Gastrocnemius medialis (tissue), 4 donors: ENCODE measurements at regions not wholly inside any gene's neighbourhood (a gene's known extent, or its start where the extent isn't known, plus 50 kb on each side); places are given as distances from the start of the nearest gene placed in this dataset.

Experiments used
- CTCF ChIP-seq, 5 experiments: fragments of 450-650 bp in 3 of 5; fragments of 200-600 bp in 2 of 5; sonication (generic) in 2 of 5; IDR thresholded peaks in 4 of 5; conservative IDR thresholded peaks in 1 of 5; 1 replicate in 4 of 5; 2 replicates in 1 of 5; pipeline ENCODE4 v1.5.1; 2016 to 2019; ENCODE audit warnings: antibody characterized with exemption in 5 of 5, mild to moderate bottlenecking in 3 of 5, moderate library complexity in 3 of 5
- POLR2A ChIP-seq, 2 donors: fragments of 450-650 bp; IDR thresholded peaks; one replicate each; pipeline ENCODE4 v1.6.1; 2017; ENCODE audit warnings: antibody characterized with exemption in 2 of 2, mild to moderate bottlenecking in 2 of 2, moderate library complexity in 2 of 2

GRCh38 chr6:115511771-115512170 lies 548.9 kb downstream of the FRK start:
- TF ChIP-seq CTCF (IDR thresholded peaks at IDR 0.05 in 4 of 5, conservative IDR thresholded peaks at IDR 0.05 in 1 of 5) (no peak), POLR2A (IDR thresholded peaks at IDR 0.05) (no peak)
